NOMO-1 treated with DMSO at 0.1 percent for 48 hours (cell line): ENCODE measurements at regions not wholly inside any gene's neighbourhood (a gene's known extent, or its start where the extent isn't known, plus 50 kb on each side); places are given as distances from the start of the nearest gene placed in this dataset.

Source experiments
- DNase-seq: peaks from one replicate; lab custom pipeline; 2025; ENCODE audit not compliant: unreplicated experiment; lab: John Stamatoyannopoulos, UW

DNA sequence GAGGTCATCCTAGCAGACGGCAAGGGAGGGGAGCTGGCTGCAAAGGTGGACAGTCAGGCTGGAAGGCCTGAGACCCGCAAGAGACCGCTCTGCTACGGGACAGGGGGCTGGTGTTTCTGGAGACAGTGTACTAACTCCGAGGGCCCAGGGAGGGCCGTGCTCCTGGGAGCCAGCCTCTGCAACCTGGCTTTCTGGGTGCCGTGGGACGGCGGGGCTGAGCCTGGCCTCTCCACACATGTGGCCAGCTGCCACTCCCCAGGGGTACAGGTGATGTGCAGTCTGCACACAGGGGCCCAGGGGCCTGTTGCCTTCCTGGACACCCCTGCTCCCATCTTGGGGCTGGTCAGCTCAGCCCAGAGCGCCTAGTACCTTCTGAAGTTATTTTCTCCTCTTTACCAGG, 92.2 kb downstream of the MRPL36 start:
- DNase-seq, result no peak

DNA sequence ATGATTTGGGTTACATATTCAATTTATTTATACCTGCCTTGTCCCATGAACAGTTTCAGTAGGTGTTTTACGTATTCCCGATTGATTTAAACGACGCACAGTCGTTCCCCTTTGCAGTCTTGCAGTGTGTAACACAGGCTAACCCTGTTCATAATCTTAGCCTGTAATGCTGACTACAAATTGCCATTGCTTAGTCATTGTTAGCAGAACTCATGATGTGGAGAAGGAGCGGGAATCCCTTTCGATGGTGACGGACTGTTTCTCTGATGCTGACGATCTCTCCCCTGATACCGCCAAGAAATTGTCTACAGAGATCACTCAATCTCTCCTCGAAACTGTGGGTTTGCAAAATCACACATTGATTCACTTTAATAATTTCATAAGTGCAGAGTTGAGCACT, 93.2 kb downstream of the MRPL36 start:
- DNase-seq, result no peak

DNA sequence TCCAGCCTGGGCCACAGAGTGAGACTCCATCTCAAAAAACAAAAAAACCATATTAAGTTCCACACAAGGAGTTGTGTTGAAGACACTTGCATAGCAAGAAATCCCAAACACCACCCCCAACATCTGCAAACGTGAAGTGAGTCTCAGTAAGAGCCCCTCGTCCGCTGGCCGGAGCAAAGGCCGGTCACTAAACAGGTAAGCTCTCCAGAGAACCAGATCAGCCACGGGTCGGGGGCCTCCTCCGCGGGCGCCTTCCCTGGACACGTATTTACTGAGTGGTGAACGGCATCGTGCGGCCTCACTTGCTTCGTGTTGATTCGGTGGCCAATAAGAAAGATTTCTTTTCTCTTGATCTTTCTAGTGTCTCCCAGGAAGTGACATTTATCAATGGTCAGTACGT, 93.6 kb downstream of the MRPL36 start:
- no peak for DNase-seq

DNA sequence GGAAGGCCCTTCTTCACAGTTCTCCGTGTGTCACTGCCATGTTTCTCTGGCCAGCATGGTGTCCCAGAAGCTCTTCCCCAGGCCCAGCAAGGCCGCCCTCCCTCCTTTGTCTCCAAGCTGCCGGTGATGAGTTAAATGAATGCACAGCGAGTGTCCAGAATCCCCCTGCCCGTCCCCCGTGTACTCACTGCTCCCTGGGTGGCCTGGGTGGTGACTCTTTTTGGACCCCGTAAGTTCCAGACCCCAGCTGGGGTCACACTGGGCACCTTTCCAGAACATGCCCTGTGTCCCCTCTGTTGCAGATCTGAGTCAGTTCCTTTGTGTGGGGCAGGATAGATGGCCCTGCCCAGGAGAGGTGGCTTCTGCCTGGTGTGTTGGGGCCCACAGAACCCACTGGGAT, 95.0 kb downstream of the MRPL36 start:
- DNase-seq, result no peak

DNA sequence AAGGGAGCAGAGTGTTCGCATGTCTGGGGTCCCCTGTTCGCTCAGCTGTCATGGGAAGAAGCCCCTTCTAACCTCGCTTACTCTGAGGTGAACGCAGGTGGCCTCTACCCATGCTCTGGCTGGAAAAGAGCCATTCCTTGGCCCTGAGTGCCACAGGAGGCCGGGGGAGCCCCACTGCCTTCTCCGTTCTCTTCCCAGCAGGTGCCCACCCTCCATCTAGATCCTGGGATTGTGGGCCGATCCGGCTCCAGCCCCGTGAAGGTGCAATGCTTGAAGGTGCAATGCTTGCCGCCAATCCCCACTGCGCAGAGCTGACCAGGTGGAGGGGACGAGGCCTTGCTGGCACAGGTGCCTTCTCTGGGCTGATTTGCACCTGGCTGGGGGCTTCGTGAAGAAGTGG, 95.4 kb downstream of the MRPL36 start:
- DNase-seq, result no peak

DNA sequence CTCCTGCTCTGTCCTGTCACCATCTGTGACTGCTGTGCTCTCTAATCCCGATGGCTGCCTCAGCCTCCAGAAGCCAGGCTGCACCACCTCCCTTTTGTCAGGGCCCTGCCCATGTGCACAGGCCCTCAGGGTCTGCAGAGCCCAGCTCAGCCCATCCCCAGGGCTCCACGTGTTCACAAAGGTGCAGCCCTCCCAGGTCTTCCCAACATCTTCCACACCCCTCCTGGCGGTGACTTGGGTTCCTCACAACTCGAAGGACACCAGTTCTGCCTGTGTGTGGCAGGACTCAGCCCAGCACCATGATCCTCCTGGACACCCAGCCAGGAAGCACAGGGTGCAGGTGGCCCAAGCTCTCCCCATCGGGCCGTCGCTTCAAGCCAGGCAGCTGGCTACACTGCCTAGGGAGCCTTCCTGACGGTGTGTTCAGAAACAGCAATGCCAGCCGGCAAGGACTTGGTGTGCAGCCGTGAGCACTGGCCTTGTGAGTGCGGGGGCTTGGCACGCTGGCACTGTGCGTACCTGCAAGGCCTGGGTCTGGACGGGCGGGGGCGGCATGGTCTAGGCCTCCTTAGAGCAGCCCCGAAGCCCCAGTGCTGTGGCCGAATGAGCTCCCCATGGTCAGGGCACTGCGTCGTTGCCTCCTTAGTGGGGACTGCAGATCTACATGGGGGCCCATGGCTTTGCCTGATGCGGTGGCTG, 96.1 kb downstream of the MRPL36 start:
- DNase-seq, result no peak

DNA sequence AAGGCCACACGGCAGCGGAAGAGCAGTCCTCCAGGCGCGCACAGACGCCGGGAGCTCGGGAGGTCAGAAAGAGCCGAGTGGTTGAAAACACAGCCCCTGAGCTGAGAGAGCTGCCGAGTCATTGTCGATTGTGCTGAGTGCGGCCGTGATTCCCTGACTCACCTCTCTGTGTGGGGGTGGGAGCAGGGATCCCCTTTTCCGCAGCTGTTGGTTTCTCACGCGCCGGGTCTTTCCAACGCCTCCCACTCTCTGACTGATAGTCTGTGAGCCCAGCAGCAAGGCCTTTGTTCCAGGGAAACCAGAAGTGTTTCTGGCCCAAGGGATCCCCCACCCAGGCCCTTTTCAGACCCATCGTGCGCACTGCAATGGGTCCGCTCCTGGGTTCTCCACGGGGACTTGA, 97.3 kb downstream of the MRPL36 start:
- no peak for DNase-seq

DNA sequence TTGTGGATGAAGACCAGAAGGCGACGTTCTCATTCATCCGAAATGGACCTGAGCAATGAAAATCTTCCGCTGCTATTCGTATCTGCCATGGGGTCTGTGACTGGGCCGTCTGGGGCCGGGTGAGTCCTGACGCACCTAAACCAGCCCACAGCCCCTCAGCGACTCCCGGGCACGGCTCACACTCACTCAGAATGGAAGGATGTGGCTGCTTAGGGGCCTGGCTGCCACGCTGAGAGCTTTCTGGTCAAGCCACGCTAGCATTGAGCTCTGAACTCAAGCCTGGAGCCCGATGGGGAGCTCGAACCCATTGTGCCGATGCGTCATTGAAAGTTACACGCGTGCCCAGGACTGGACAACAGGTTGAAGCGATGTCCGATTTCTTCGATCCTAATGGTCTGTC, 97.8 kb downstream of the MRPL36 start:
- DNase-seq, result no peak

DNA sequence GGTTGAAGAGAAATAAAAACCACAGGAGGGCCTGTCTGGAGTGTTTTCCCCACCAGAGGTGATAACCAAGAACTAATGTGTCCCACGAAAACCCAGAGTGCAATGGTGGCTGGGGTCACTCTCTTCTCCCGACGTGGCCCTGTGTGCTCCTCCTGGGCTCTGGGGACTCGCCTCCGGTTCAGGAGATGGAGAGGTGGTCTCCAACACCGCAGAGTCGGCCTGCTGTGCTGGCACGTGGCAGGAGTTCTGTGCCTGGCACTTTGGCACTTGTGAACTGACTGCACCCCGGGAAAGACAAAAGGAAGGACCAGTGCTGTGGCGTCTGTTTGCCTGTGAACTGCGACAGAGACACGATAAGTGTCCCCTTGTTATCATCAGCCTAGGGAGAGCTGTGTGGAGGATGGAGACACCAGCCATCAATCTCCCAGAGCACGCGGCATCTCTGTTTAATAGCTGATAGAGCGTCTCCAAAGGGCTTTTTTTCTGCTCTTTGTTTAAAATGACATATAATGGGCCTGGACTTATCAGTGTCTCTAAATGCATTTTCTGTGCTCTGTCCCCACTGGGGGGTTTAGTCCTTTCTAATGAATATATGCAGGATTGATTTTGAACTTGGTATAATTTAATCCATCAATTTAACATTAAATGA, 98.3 kb downstream of the MRPL36 start:
- no peak for DNase-seq

DNA sequence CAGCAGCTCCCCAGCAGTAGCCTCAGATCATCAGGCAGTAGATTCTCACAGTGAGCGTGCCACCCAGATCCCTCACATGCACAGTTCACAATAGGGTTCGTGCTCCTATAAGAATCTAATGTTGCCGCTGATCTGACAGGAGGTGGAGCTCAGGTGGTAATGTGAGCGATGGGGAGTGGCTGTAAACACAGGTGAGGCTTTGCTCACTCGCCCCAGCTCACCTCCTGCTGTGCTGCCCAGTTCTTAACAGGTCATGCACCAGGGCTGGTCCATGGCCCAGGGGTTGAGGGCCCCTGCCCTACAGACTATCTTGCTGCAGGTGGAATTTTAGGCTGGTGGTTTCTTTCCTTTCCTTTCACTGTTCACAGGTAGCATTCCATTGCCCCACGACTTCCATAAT, 100.2 kb downstream of the MRPL36 start:
- no peak for DNase-seq

DNA sequence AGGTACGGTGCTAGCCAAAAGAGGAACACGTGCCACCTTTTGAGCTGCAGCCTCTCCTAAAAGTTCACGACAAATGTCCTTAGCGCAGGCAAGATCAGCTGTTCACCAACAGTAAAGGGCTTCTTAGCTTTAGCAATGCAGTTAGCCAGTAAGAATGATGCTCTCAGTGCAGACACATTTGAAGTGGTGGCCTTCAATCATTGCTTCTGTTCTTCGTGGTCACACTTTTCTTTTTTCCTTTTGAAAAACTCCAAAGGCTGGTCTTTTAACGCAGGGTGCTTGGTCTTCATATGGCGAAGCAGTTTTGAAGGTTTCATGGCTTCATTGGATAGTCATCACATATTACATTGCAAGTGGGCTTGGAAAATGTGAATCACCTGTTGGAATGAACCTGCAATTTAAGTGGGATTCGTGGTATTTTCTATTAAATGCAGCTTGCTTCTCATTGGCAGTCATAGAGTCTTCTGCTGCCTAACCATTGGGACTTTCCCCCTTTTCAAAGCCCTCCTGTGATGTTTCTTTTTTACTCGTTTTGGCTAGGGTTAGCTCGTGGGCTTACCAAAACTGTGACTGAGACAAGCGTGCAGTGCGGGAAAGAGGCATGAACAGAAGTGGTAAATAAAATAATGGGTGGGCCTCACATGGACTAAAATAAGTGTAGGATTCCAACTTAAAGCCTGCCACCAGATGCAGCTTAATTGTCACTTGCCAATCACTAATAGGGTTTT, 100.9 kb downstream of the MRPL36 start:
- DNase-seq, result no peak

DNA sequence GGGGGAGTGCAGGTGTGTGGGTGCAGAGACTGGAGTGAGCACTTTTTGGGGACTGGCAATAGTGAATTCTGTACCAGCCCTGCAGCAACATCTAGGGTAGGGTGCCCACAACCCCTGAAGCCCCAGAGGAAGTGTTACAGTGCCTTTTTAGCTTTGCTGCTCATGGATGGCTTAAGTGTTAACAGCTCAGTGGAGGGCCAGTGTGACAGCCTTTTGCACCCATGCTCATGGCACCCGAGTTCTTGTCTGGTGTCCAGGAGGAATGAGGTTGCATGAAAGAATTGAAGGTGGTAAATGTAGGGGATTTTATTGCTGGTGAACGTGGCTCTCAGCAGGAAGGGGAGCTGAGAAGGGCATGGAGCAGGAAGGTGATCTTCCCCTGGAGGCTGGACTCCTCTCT, 107.3 kb downstream of the MRPL36 start:
- no peak for DNase-seq

DNA sequence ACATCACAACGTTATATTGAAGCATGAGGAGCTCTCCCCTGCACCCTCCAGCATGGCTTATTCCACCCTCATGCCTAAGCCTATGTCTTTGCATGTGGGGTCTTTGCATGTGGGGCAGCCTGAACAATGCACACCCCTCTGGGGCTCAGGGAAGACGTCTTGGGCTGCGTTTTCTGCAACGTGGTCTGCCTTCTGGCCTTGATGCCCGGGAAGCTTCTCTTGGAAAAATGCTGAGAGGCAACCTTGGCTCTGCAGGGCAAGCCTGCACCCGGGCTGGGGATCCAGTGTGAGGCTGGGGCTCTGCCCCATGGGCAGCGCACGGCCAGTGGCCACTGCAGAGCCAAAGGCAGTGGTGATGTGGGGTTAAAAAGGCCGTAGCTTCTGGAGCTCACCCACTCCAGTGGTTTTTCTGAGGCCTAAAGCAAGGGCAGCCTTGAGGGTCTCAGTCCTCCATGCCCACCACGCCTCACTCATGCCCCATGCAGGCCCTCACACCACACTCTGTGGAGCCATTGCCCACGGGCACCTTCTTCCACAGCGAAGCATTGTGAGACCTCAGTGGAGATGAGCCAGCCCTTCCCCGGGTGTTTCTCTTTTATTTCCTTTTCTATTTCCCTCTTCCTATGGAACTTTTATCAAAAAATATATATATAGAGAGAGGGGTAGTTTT, 112.2 kb downstream of the MRPL36 start:
- DNase-seq, result no peak

DNA sequence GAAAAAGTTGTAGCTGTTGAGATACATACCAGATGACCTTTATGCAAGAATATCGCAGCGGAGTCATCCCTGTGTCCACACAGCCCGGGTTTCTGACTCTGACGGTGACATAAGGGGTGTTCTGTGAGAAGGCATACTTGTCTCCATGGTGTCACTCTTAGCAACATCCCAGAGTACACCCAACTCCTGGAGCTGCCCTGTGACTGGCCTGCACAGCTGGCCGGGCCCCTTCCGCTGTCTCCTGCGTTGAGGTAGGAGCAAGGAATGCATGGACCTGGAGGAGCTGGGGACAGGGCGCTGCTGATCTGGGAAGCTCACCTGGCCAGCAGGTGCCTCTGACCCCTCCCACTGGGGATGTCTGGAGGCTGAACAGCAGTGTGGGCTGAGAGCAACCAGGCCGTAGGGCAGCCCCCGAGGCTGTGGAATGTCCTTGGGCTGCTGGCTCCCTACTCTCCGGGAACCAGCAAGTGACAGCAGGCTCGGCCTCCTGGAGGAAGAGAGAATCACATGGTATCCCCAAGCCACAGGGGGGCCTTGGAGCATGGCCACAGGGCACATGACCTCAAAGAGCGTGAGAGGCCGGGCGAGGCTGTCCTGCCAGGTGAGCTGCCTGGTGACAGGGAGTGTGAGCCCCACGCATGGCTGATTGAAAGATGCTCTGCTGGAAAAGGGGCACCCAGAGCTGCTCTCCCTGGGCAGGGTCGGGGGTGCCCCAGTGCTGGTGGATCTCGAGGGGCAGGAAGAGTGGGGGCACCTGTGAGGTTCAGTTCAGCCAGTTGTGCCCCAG, 113.4 kb downstream of the MRPL36 start:
- no peak for DNase-seq

DNA sequence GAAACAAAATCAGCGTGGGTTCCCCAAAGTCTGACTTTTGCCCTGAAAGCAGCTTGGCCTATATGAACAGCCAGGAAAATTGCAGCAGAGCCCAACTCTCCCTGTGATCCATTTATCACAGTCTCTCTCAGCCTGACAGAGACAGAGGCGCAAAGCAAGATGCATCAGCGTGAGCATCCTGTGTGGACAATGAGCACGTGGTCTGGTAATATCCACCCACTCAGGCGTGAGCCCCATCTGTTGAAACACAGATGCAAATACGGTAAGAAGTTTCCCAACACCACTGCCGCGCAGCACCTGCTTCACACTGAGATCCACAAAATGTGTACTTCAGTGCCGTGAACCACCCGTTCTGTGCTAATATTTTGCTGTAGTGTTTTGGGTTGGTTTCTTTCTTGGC, 114.6 kb downstream of the MRPL36 start:
- DNase-seq, result no peak

DNA sequence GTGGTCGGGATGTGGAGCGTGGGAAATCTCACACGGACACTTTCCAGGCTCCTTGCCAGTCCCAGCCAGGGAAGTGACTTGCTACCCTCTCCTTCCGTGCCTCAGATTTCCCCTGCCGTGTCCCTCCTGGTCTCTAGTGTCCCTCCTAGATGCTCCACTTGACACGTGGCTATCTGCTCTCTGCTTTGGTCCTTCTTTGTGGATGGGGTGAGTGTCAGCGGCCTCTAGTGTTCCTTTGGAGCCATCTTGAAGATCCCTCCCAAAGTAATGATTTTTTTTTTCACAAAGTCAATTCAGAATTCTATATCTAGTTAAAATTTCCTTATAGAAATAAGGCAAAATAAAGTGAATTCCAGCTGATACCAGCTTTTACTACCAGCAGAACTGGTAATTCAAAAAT, 117.7 kb downstream of the MRPL36 start:
- no peak for DNase-seq

DNA sequence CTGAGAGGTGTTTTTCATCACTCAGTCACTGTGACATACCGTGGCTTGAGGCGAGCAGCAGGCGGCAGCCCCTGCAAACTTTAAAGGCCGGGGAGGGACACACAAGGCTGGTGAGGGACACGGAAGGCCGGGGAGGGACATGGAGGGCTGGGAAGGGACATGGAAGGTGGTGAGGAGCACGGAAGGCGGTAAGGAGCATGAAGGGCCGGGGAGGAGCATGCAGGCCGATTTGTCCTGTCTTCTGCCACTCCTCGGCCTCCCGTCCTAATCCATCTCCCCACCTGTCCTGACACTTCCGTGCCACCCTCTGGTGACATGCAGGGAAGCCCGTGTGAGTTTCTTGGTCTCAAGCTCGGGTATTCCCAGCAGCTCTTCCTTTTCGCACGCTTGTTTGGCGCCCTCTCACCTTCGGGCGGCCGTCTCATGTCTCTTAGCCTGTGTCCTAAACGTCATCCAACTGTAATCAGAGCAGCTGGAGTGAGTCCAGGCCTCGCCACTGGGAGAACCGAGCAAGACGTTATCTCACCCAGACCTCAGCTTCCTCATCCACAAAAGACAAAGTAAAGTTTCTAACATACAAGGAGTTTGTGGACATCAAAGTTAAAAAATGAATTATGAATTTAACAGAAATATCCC, 126.5 kb downstream of the MRPL36 start:
- DNase-seq, result no peak

DNA sequence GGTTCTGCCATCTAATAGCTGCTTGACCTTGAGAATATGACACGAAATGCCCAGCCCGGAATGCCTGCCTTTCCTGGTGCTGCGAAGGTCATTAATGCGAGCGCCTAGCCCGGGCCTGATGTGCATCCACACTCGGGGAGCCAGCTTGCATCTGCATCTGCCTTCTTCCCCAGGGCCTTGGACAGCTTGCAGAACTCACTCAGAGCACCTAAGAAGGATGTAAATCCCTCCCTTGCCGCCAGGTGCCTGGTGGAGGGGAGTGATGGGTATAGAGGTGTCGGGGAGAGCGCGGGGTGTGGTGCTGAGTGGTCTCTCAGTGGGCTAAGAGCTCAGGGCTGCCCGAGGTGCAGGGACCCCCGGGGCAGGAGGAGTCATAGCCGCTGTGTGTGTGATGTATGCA, 127.2 kb downstream of the MRPL36 start:
- DNase-seq, result no peak

DNA sequence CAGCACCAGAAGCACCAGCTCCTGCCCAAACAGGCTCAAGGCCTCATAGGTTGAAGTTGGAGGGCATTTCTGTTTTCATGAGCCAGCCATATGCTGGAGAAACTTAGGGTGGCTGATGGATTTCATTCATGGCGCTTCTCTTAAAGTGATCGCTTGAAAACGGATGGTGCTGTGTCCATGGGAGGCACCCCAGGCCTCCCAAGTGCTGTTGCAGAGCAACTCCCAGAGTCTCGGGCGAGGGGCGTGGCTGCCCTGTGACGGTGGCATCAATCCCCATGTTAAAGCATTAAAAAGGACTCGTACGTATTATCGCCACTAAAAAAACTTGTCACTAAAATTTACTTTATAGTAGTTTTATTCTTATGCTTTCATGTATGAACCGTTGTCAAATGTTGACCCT, 128.3 kb downstream of the MRPL36 start:
- DNase-seq, result no peak

DNA sequence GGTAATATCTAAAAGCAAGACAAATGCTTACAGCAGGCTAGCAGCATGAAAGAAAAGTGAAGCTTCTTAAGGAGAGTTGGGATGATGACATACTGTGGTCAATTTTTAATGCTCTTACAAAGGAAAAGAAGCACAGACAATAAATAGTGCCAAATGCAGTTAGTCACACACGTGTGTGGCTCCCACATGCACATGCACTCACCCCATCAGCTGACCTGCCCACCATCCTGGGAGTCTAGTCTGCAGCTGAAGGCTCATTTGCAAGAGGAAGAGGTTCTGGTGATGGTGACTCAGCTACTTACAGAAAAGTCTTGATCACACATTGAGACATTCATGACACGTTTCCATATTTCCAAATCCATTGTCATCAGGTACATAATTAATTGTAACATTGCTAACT, 129.3 kb downstream of the MRPL36 start:
- DNase-seq, result peak; percentile 49
